SH-SY5Y (cell line): ENCODE measurements at regions not wholly inside any gene's neighbourhood (a gene's known extent, or its start where the extent isn't known, plus 50 kb on each side); places are given as distances from the start of the nearest gene placed in this dataset.

Source experiments
- GATA2 ChIP-seq: IDR thresholded peaks from 2 replicates; pipeline ENCODE4 v1.6.1; 2011; ENCODE audit warnings: mild to moderate bottlenecking, low read depth, low read length
- GATA3 ChIP-seq: IDR thresholded peaks from 2 replicates; pipeline ENCODE4 v1.6.1; 2011; ENCODE audit warnings: low read depth, mild to moderate bottlenecking, low read length, moderate library complexity

DNA sequence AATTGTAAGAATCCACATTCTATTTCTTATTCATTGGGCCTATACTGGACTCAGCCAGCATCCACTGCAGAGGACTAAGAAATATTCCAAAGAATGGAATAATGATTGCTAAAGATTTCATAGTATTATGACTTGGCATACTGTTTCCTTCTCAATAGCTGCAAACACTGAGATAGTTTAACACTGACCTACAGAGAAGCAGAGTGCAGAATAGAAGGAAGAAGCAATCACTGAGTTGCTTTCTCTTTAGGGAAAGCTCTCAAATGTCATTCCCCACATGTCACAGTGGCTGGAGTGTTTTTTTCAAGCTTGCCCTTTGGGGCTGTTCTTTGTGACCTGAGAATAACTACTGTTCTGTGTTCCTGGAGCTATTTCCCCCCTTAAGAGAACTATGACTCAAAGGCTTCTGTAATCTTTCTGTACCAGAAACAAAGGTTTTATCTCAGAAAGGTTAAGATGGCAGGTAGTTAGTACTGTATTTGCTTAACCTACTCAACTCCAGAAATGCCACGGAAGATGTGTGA is 243.6 kb upstream of the LUZP2 start:
- TF ChIP-seq GATA3 = no peak
- TF ChIP-seq GATA2 = no peak

DNA sequence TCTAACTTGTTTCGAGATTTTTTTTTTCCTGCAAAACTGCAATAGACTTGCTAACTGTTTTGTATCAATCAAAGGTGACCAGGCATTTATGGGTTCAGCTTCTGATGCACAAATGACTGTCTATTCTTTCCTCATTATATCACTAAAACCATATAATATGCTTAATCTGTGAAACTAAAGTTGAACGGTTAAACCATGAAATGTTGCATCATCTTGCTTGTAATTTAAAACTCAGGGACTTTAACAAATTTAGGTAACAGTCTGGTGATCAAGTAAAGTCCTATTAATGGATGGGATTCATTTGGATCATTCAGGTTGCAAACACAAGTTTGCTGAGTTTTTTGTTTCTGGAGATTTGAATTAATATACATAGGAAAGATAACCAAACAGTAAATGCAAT is 232.0 kb upstream of the LUZP2 start:
- TF ChIP-seq GATA2 (no peak), GATA3 (no peak)

DNA sequence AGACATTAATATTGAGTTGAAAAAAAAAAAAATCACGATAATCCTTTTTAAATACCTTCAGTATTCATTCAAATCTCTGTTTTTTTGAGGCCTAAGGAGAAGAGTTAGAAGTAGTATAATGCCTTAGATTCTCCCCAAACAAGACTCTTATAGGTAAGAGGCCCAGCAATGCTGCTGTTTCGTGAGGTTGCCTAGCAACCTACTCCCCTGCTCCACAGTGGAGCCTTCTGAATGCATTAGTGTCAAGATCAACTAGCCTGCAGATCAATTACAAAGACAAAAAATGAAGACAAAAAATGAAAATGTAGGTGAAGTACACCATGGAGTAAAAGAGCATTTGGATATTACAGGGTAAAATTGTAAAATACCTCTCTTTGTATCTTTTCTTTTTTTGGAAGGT is 229.8 kb upstream of the LUZP2 start:
- TF ChIP-seq GATA2 = no peak
- no peak for TF ChIP-seq GATA3

DNA sequence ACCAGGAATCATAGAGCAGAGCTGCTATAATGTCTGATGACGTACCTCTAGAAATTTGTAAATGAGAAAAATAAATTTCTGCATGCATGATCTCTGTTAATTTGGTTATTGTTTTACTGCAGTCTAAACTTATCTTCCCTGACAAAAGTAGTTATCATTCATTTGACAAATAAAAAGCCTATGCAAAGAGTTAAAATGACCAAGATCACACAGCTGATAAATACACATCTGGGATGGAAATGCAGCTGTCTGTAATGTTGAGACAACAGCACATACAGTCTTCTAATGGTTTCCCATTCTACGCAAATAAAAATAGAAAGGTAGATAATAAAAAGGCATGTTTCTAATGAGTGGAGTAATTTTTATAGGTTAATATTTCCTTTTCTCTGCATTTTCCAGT is 225.1 kb upstream of the LUZP2 start:
- TF ChIP-seq GATA2 (peak; percentile 22; the same call in 1 of the 2 replicates), GATA3 (peak; percentile 77)

DNA sequence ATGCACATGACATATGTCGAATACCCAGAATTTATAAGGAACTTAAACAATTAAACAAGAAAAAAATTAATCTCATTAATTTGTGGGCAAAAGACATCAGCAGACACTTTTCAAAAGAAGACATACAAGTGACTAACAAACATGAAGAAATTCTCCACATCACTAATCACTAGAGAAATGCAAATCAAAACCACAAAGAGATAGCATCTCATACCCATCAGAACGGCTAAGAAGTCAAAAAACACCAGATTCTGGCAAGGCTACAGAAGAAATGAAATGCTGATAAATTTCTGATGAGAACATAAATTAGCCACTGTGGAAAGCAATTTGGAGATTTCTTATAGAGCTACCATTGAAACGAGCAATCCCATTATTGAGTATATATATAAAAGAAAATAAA is 210.6 kb upstream of the LUZP2 start:
- TF ChIP-seq GATA2 (no peak), GATA3 (no peak)

DNA sequence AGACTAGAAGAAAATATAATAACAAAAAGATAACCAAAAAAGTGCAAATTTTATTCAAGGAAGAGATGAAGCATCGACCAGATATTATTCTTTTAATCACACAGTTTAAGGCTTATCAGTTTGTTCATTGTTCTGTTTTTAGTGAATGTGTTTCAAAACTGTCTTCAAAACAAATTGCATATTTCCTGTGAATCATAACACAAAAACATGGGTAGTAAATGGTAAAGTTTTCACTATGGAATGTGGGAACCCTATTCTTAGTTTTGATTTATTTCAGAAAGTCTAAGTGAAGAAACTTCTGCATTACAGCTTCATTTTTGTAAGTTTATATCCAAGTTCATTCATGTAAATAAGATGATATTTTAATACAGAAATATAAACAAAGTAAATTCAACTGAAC is 207.6 kb upstream of the LUZP2 start:
- TF ChIP-seq GATA2 (no peak), GATA3 (no peak)

DNA sequence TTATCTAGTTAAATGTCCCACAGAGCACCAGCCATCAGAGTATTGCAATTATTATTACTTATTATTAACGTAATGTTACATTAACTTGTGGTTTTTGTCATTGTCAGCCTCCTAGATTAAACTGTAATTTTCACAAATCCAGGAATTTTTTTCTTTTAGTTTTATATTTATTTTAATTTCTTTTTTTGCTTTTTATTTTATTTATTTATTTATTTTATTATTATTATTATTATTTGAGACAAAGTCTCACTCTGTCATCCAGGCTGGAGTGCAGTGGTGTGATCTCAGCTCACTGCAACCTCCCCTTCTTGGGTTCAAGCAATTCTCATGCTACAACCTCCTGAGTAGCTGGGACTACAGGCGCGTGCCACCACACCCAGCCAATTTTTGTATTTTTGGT is 202.9 kb upstream of the LUZP2 start:
- TF ChIP-seq GATA3 (no peak), GATA2 (no peak)

DNA sequence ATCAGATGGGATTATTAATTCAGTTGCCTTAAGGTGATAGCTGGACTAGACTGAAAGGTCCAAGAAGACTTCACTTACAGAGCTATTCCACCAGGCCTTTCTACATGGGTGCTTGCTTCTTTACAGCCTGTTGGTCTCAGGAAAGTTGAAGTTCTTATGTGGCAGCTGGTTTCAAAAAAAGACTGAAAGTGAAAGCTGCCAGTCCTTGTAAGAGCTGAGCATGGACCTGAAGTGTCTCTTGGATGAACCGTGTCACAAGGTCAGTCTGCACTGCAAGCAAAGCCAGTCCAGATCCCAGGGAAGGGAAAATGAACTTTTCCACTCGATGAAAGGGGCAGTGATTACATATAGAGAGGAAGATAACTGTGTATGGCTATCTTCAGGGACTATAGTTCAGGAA is 201.5 kb upstream of the LUZP2 start:
- TF ChIP-seq GATA2 (no peak), GATA3 (no peak)

DNA sequence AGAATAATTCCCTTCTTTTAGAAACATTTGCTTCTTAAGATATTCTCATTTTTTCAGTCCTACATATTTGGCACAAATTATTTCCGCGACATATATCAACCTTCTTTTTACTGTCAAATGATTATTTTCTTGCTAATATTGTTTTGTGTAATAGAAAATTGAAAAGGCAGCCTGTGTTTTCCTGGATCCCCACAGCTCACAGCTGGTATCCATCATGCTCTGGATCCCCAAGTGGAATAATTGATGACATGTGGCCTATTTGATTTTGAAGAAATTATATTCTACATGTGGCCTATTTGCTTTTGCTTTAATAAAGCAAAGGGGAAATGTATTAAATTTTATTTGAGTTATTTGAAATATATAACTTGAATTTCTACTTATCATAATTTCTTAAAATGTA is 199.4 kb upstream of the LUZP2 start:
- TF ChIP-seq GATA2 (no peak), GATA3 (no peak)

DNA sequence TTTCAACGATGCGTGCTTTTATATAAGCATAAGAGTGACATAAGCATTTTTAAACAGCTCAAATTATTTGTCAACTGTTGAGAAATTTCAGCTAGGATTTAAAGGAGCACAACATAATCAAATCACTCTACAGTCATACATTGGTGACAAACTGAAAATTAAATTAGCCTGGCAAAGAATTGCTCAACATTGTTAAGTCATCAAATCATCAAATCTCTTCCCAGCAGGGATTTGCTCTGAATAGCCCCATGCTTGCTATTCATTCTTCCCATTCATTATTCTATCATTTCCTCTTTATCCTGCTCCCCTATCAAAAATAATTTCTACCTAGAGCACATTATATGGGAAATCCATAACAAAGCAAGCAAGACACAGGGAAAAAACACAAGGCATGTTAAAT is 198.7 kb upstream of the LUZP2 start:
- TF ChIP-seq GATA3 = no peak
- no peak for TF ChIP-seq GATA2

DNA sequence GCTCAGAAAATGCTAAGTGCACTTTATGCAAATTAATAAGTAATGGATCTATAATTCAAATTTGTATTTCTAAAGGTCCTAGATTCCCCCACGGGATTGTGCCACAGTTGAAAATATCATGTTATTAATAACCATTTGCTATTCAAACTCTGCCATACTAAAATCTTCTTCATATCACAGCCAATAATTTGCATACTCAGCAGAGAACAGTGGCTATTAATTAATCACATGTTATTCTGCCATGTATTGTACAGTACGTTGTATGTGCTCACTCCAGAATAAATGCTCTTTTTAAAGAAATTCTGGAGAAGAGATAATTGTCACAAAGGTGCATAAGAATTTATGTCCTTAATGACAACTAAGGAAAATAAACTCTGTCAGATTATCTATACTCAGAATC is 184.9 kb upstream of the LUZP2 start:
- no peak for TF ChIP-seq GATA2
- no peak for TF ChIP-seq GATA3

DNA sequence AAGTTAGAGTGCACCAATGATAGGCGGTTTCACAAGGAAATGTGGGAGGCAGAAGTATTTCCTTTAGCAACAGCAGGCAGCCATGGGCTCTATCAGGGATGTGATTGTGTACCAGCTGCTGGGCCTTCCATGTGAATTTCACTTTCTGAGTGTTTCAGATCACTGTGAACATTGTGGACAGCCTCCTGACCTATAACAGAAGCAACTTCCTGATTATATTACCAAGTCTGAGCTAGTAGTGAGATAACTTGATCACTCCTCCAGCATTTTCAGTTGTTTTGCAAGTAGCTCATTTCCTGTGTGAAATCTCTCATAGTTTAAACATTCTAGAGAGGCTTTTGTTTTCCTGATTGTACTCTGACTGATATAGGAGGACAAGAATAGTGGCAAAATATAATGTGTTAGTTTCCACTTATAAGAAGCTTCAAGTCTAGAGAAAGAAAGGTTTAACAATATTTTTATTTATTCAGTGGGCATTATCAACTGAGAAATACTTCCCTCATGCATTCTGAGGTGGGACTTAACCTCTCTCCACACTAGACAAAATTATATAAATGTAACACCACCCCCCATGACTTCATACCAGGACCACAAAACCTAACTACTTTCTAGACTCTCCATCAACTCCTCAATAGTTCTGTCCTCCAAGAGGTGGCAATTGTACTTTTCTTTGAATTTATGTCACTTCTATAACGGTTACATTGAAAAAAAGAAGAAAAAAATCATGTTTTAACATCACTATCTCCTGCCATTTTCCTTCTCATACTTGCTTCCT is 184.2 kb upstream of the LUZP2 start:
- TF ChIP-seq GATA2 (no peak), GATA3 (no peak)

DNA sequence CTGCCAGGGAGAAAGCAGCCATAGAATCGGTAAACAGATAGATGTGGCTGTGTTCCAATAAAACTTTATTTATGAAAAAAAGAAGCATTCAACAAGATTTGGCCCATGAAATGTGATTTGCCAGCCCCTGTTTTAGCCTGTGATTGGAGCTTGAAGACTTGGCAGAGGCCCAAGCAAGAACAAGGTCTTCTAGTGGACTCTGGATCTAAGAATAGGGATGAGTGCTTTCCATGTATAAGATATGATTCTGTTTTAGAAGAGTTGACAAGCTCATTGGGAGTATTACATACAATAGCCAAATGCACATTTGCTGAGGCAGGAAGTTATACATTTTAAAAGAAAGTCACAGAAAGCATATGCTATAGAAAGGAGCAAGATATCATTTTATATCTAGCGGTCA is 175.6 kb upstream of the LUZP2 start:
- TF ChIP-seq GATA3 (no peak), GATA2 (no peak)

DNA sequence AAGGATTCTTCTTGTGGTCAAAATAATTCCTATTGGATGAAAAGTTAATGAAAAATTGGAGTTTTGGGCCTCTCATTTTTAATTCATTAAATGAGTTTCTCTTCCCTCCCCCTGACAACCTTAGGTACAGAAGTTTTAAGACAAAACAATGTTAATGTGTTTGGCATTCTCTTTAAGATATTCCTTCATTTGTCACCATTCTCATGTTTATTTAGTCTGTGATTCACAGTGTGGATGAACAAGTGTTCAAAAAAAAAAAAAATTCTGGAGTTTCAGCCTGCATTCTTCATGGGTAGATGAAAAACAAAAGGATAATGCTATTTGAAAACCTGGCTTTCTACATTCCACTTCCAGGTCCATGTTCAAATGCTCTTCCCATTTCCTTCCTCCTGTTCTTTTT is 172.6 kb upstream of the LUZP2 start:
- TF ChIP-seq GATA2 (no peak), GATA3 (no peak)

DNA sequence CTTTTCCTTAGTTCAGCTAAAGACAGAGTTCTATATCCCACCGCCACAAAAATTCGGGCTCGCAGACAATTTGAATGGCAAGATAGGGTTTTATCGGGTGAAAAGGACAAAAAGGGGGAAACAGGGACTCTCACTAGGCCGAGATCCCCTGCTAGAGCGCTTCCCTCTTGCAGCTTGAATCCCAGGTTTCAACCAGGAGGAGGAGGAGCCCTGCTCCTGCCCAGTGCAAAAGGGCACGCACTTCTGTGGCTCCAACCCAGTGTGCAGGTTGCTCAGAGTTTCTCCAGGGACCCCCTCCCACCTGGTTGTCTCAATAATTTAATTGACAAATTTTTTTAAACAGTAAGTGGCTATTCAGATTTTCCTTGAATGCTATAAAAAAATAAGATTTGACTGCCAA is 152.6 kb upstream of the LUZP2 start:
- no peak for TF ChIP-seq GATA3
- no peak for TF ChIP-seq GATA2

DNA sequence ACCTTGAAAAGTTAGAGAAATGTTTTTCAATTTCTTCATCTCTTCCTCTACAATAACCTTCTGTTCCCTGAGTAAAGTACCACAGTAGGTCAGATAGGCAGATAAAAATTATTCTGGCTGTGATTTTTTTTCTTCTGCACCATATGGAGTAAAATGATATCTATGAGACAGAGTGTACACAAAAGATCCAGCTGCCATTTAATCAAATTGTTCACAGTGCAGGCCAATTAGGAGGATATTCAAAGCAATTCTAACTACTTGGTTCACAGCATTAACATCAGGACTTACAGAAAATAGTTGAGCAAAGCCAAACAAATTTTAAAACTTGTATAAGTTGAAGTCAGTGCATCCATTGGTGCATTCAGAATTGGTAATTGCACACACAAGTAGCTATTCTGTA is 147.9 kb upstream of the LUZP2 start:
- no peak for TF ChIP-seq GATA3
- TF ChIP-seq GATA2 = no peak

DNA sequence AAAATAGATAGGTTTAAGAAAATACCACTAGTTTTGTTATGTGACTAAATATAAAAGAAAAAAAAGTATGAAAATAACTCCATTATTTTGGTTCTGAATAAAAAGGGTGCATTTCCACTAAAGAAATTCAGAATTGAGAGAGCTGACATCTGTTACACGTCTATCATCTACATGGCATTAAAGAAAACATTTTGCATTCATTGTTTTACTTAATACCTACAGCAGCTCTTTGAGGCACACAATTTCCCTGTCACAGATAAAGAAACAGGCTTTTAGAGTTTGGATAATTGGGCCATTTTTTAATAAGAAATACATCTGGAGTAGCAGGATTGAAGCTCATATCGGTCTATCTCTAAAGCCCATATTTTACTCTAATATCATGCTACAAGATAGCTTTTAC is 145.7 kb upstream of the LUZP2 start:
- TF ChIP-seq GATA3 = peak; percentile 32; the same call in 1 of the 2 replicates
- TF ChIP-seq GATA2 = no peak
